Right renal cortex interstitium (tissue), 3 donors: ENCODE measurements at regions not wholly inside any gene's neighbourhood (a gene's known extent, or its start where the extent isn't known, plus 50 kb on each side); places are given as distances from the start of the nearest gene placed in this dataset.

Experiments used
- DNase-seq, 3 donors: peaks; one replicate each; pipeline ENCODE4 v3.0.0-alpha.2; 2013; ENCODE audit warnings: low read depth in 3 of 3, low spot score in 2 of 3

- no peak for DNase-seq
Observed at GRCh38 chr3:59167756-59168155, 117.9 kb upstream of the CFAP20DC start.

- DNase-seq: no peak
Observed at GRCh38 chr3:59163953-59164352, 114.1 kb upstream of the CFAP20DC start.

- DNase-seq: no peak
Observed at GRCh38 chr3:59161048-59161447, 111.2 kb upstream of the CFAP20DC start.

- DNase-seq: no peak
Observed at GRCh38 chr3:59160133-59160746, 110.4 kb upstream of the CFAP20DC start.

- no peak for DNase-seq
Observed at GRCh38 chr3:59153648-59154047, 103.8 kb upstream of the CFAP20DC start.

GRCh38 chr3:59152943-59153342, 103.1 kb upstream of the CFAP20DC start:
- DNase-seq: no peak

GRCh38 chr3:59150039-59150438, 100.2 kb upstream of the CFAP20DC start:
- DNase-seq: no peak

GRCh38 chr3:59149166-59149565, 99.3 kb upstream of the CFAP20DC start:
- DNase-seq: no peak

- no peak for DNase-seq
Observed at GRCh38 chr3:59143447-59143846, 93.6 kb upstream of the CFAP20DC start.

GRCh38 chr3:59142556-59142955, 92.7 kb upstream of the CFAP20DC start:
- no peak for DNase-seq

GRCh38 chr3:59138966-59139365, 89.1 kb upstream of the CFAP20DC start:
- DNase-seq: no peak

GRCh38 chr3:59137415-59137814, 87.6 kb upstream of the CFAP20DC start:
- DNase-seq: no peak

- no peak for DNase-seq
Observed at GRCh38 chr3:59136081-59136480, 86.3 kb upstream of the CFAP20DC start.

GRCh38 chr3:59135096-59135495, 85.3 kb upstream of the CFAP20DC start:
- no peak for DNase-seq

- DNase-seq: no peak
Observed at GRCh38 chr3:59133311-59133710, 83.5 kb upstream of the CFAP20DC start.

GRCh38 chr3:59131016-59131766, 81.4 kb upstream of the CFAP20DC start:
- DNase-seq: no peak

- no peak for DNase-seq
Observed at GRCh38 chr3:59128685-59129084, 78.9 kb upstream of the CFAP20DC start.

- no peak for DNase-seq
Observed at GRCh38 chr3:59127071-59127470, 77.2 kb upstream of the CFAP20DC start.

GRCh38 chr3:59126446-59126845, 76.6 kb upstream of the CFAP20DC start:
- DNase-seq: no peak

GRCh38 chr3:59121346-59122144, 71.7 kb upstream of the CFAP20DC start:
- no peak for DNase-seq

GRCh38 chr3:59118928-59119327, 69.1 kb upstream of the CFAP20DC start:
- DNase-seq: no peak

GRCh38 chr3:59117396-59117795, 67.6 kb upstream of the CFAP20DC start:
- DNase-seq: no peak
